Activated T-helper 17 cell treated with anti-CD3 and anti-CD28 coated beads, Interleukin-2, amount 50 U/mL, for 72 hours (primary cell): ENCODE measurements at regions not wholly inside any gene's neighbourhood (a gene's known extent, or its start where the extent isn't known, plus 50 kb on each side); places are given as distances from the start of the nearest gene placed in this dataset.

ENCODE experiments used
- ATAC-seq: fragments of 150-1000 bp; cut with Tn5 transposase; replicated peaks from 2 replicates; pipeline ENCODE4 v1.10.0; 2021; ENCODE audit warnings: mild to moderate bottlenecking, moderate library complexity
- H3K27ac Mint-ChIP-seq: one replicate; pipeline ENCODE4 v1.8.0; 2022; ENCODE audit warnings: mixed read lengths
- H3K27me3 Mint-ChIP-seq: one replicate; pipeline ENCODE4 v1.8.0; 2022; ENCODE audit warnings: mixed read lengths
- H3K36me3 Mint-ChIP-seq: one replicate; pipeline ENCODE4 v1.8.0; 2022; ENCODE audit warnings: low read depth, mild to moderate bottlenecking, mixed read lengths
- H3K4me1 Mint-ChIP-seq: one replicate; pipeline ENCODE4 v1.8.0; 2022; ENCODE audit warnings: mixed read lengths
- H3K4me3 Mint-ChIP-seq: one replicate; pipeline ENCODE4 v1.8.0; 2022; ENCODE audit warnings: mild to moderate bottlenecking, mixed read lengths
- H3K9me3 Mint-ChIP-seq: one replicate; pipeline ENCODE4 v1.8.0; 2022; ENCODE audit warnings: mixed read lengths

DNA sequence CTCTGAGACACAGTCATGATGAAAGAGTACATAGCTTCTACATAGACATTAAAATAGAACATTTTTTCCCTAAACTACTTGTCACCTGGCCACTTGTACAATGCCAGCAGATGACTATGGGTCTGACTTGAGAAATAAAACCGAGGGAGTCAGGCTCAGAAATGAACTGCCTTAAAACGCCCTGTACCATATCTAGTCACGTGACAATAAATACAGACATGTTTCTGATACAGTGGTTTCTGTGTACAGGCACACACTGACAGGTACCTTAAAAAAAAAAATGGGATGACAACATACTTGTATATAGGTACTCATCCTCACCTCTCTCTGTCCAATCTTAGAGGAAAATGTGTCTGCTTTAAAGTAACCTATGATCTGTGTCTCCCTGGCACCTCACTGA is 144.1 kb downstream of the SH3BGRL2 start:
- no peaks in the 10 kb centered on the region for H3K36me3 Mint-ChIP-seq
- no peak for ATAC-seq
- H3K27ac Mint-ChIP-seq = no peak overlapping the region
- H3K9me3 Mint-ChIP-seq = no peaks in the 10 kb centered on the region
- no peaks in the 10 kb centered on the region for H3K27me3 Mint-ChIP-seq
- H3K4me1 Mint-ChIP-seq = peaks cover 4% of the 10 kb centered on the region
- H3K4me3 Mint-ChIP-seq = no peak overlapping the region

- Mint-ChIP-seq H3K4me1 (no peaks in the 10 kb centered on the region), H3K9me3 (peaks cover 8% of the 10 kb centered on the region), H3K27me3 (peaks cover 16% of the 10 kb centered on the region), H3K36me3 (no peaks in the 10 kb centered on the region), H3K4me3 (no peak overlapping the region), H3K27ac (no peak overlapping the region)
- no peak for ATAC-seq
These were observed 133.6 kb downstream of the SH3BGRL2 start for GRCh38 chr6:79764747-79765146.

- Mint-ChIP-seq H3K27ac (no peak overlapping the region), H3K4me1 (no peaks in the 10 kb centered on the region), H3K9me3 (peaks cover 3% of the 10 kb centered on the region), H3K4me3 (no peak overlapping the region), H3K27me3 (peaks cover 15% of the 10 kb centered on the region), H3K36me3 (no peaks in the 10 kb centered on the region)
- ATAC-seq = no peak
These were observed 132.2 kb downstream of the SH3BGRL2 start for GRCh38 chr6:79763301-79763700.

DNA sequence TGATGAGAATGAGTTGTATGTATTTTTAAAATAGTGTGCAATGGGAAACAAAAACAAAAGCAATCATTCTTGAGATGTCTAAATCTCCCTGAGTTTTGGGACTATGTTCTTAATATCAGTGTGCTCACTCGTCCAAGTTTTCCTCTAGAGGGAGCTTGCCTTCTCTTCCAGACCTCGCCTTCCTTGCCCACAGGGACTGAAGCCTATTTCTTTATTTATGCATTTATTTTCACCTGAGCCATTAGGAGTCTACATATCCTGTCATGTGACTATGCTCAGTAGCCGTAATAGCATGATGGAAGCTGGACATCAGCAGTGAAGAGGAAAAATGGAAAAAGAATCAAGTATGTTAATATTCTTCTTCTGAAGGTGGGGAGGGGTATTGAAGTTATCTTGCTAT is 131.2 kb downstream of the SH3BGRL2 start:
- H3K27ac Mint-ChIP-seq = no peak overlapping the region
- no peaks in the 10 kb centered on the region for H3K36me3 Mint-ChIP-seq
- H3K9me3 Mint-ChIP-seq = no peaks in the 10 kb centered on the region
- no peak overlapping the region for H3K4me3 Mint-ChIP-seq
- peaks cover 18% of the 10 kb centered on the region for H3K27me3 Mint-ChIP-seq
- no peaks in the 10 kb centered on the region for H3K4me1 Mint-ChIP-seq
- no peak for ATAC-seq

DNA sequence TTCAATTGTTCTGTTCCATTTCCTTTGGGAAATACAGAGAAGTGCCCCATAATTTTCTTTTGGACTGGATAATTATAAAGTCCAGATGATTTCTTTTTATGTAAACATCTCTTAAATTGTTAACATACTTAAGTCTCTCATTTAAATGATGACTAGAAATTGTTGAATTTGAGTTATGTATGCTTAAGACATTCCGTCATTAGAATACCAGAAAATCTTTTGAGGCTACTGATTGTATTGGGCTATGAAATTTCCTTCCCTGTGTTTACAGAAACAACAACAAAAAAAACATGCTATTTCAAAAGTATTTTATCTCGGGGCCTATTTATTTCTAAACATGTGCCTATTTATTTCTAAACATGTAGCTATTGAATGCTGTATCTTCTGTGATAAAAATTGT is 125.4 kb downstream of the SH3BGRL2 start:
- H3K4me3 Mint-ChIP-seq = no peak overlapping the region
- no peaks in the 10 kb centered on the region for H3K9me3 Mint-ChIP-seq
- H3K36me3 Mint-ChIP-seq = no peaks in the 10 kb centered on the region
- H3K4me1 Mint-ChIP-seq = no peaks in the 10 kb centered on the region
- H3K27ac Mint-ChIP-seq = no peak overlapping the region
- H3K27me3 Mint-ChIP-seq = peaks cover 19% of the 10 kb centered on the region
- ATAC-seq = no peak

- H3K27me3 Mint-ChIP-seq = peaks cover 21% of the 10 kb centered on the region
These were observed 124.8 kb downstream of the SH3BGRL2 start for GRCh38 chr6:79755967-79756366.

More at GRCh38 chr6:79755967-79756366, 124.8 kb downstream of the SH3BGRL2 start:
- H3K27ac Mint-ChIP-seq = no peak overlapping the region
- H3K36me3 Mint-ChIP-seq = no peaks in the 10 kb centered on the region
- H3K4me3 Mint-ChIP-seq = no peak overlapping the region
- no peaks in the 10 kb centered on the region for H3K9me3 Mint-ChIP-seq
- ATAC-seq = no peak
- no peaks in the 10 kb centered on the region for H3K4me1 Mint-ChIP-seq
